GM12892 (cell line): ENCODE measurements at regions not wholly inside any gene's neighbourhood (a gene's known extent, or its start where the extent isn't known, plus 50 kb on each side); places are given as distances from the start of the nearest gene placed in this dataset.

Experiments used
- POLR2A ChIP-seq: IDR thresholded peaks from 2 replicates; pipeline ENCODE4 v1.6.1; 2011; ENCODE audit warnings: low read depth, low read length, control low read depth
- POLR2AphosphoS5 ChIP-seq: IDR thresholded peaks from 2 replicates; pipeline ENCODE4 v1.6.1; 2011; ENCODE audit warnings: low read depth, low read length, control low read depth
- TAF1 ChIP-seq: IDR thresholded peaks from 2 replicates; pipeline ENCODE4 v1.6.1; 2011; ENCODE audit warnings: low read depth, mild to moderate bottlenecking, control low read depth, low read length, borderline replicate concordance

DNA sequence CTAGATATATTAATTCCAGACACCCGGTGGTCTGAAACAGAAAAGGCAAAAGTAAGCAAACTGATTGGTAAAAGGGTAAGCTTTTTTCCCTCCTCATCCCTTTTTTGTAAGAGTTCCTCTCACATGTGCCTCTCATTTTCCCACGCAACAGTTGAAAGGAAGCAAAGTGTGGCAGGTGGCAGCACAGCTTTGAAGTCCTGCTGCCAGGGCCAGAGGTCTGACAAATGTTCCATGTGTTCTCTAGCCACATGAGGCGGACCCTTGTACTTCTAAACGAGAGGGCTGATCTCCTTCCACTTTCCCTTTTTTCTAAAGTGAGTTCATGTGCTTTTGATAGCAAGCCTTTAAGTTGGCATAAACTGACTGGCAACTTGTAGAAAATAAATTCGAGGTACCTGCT is 217.5 kb downstream of the POLR1F start:
- TF ChIP-seq TAF1 = no peak
- TF ChIP-seq POLR2A = no peak
- TF ChIP-seq POLR2AphosphoS5 = no peak
